NT2/D1 (cell line): ENCODE measurements at regions not wholly inside any gene's neighbourhood (a gene's known extent, or its start where the extent isn't known, plus 50 kb on each side); places are given as distances from the start of the nearest gene placed in this dataset.

Source experiments
- SUZ12 ChIP-seq: IDR thresholded peaks from 2 replicates; pipeline ENCODE4 v1.6.1; 2011; ENCODE audit not compliant: insufficient read length, insufficient read depth; ENCODE audit errors: extremely low read depth
- YY1 ChIP-seq: IDR thresholded peaks from 2 replicates; pipeline ENCODE4 v1.6.1; 2011; ENCODE audit not compliant: insufficient read length, insufficient read depth

GRCh38 chr17:77388384-77389306, 247.9 kb downstream of the SEC14L1 start:
- TF ChIP-seq YY1, result no peak
- TF ChIP-seq SUZ12, result no peak
